HEK293 (cell line): ENCODE measurements at regions not wholly inside any gene's neighbourhood (a gene's known extent, or its start where the extent isn't known, plus 50 kb on each side); places are given as distances from the start of the nearest gene placed in this dataset.

Experiments used
- AEBP2 ChIP-seq: fragments of 450-650 bp; formaldehyde crosslinking; IDR thresholded peaks from 2 replicates; pipeline ENCODE4 v1.5.1; 2016; ENCODE audit warnings: missing biosample characterization, missing genetic modification characterization, borderline replicate concordance
- CTCF ChIP-seq: fragments of 450-650 bp; formaldehyde crosslinking; IDR thresholded peaks from 2 replicates; pipeline ENCODE4 v1.5.1; 2016; ENCODE audit warnings: missing biosample characterization, missing genetic modification characterization
- IKZF3 ChIP-seq: fragments of 450-650 bp; IDR thresholded peaks from 2 replicates; pipeline ENCODE4 v1.5.0; 2018; ENCODE audit warnings: missing biosample characterization, mild to moderate bottlenecking, missing genetic modification characterization, moderate library complexity
- PATZ1 ChIP-seq: fragments of 450-650 bp; formaldehyde crosslinking; IDR thresholded peaks from 2 replicates; pipeline ENCODE4 v1.5.1; 2016; ENCODE audit warnings: missing biosample characterization, missing genetic modification characterization
- YY1 ChIP-seq: fragments of 450-650 bp; formaldehyde crosslinking; IDR thresholded peaks from 2 replicates; pipeline ENCODE4 v1.5.1; 2018; ENCODE audit warnings: missing biosample characterization, missing genetic modification characterization
- ZBTB20 ChIP-seq: fragments of 450-650 bp; formaldehyde crosslinking; IDR thresholded peaks from 2 replicates; pipeline ENCODE4 v1.5.1; 2016; ENCODE audit warnings: missing biosample characterization, missing genetic modification characterization
- ZFP37 ChIP-seq: fragments of 450-650 bp; formaldehyde crosslinking; IDR thresholded peaks from 2 replicates; pipeline ENCODE4 v1.5.1; 2016; ENCODE audit warnings: missing biosample characterization, missing genetic modification characterization
- ZNF423 ChIP-seq: fragments of 450-650 bp; formaldehyde crosslinking; IDR thresholded peaks from 2 replicates; pipeline ENCODE4 v1.5.1; 2016; ENCODE audit warnings: missing biosample characterization, missing genetic modification characterization
- ZNF449 ChIP-seq: fragments of 450-650 bp; formaldehyde crosslinking; IDR thresholded peaks from 2 replicates; pipeline ENCODE4 v1.5.1; 2017; ENCODE audit warnings: missing biosample characterization, mild to moderate bottlenecking, missing genetic modification characterization, moderate library complexity
- ZNF776 ChIP-seq: fragments of 450-650 bp; formaldehyde crosslinking; IDR thresholded peaks from 2 replicates; pipeline ENCODE4 v1.5.0; 2017; ENCODE audit warnings: missing biosample characterization, missing genetic modification characterization, borderline replicate concordance
- TF ChIP-seq, protein P1 (sequence below): fragments of 450-650 bp; formaldehyde crosslinking; IDR thresholded peaks from 2 replicates; pipeline ENCODE4 v1.5.1; 2016; ENCODE audit warnings: missing biosample characterization, missing genetic modification characterization, low read depth
- TF ChIP-seq, protein P2 (sequence below): fragments of 450-650 bp; formaldehyde crosslinking; IDR thresholded peaks from 2 replicates; pipeline ENCODE4 v1.5.1; 2016; ENCODE audit warnings: missing biosample characterization, missing genetic modification characterization
- TF ChIP-seq, protein P3 (sequence below): fragments of 450-650 bp; formaldehyde crosslinking; IDR thresholded peaks from 2 replicates; pipeline ENCODE4 v1.5.1; 2016; ENCODE audit warnings: missing biosample characterization, missing genetic modification characterization
- TF ChIP-seq, protein P4 (sequence below): fragments of 450-650 bp; formaldehyde crosslinking; IDR thresholded peaks from 2 replicates; pipeline ENCODE4 v1.5.1; 2017; ENCODE audit warnings: missing biosample characterization, missing genetic modification characterization

DNA sequence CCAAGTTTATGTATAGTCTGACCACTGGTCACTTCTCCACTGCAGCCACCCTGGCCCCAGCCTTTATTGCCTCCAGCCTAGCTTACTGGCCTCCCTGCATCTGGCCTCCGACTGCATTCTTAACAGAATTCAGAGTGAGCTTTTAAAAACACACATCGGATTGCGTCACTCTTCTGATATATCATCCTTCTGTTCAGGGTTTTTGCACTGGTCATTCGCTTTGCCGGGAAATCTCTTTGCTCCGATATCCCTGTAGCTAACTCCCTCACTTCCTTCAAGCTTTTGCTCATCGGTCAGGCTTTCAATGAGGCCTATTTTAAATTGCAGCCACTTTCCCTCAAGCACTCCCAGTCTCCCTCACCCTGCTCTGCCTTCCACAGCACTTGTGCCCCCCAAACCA, 101.6 kb upstream of the DLX2 start:
- TF ChIP-seq AEBP2 (tag by site-specific recombination) (no peak), CTCF (no peak), YY1 (tag by site-specific recombination) (no peak), ZNF776 (tag by site-specific recombination) (no peak), IKZF3 (tag by site-specific recombination) (no peak), ZBTB20 (tag by site-specific recombination) (no peak), ZNF449 (tag by site-specific recombination) (no peak), PATZ1 (no peak), ZNF423 (no peak), ZFP37 (tag by site-specific recombination) (no peak)
- TF ChIP-seq, protein P1, sequence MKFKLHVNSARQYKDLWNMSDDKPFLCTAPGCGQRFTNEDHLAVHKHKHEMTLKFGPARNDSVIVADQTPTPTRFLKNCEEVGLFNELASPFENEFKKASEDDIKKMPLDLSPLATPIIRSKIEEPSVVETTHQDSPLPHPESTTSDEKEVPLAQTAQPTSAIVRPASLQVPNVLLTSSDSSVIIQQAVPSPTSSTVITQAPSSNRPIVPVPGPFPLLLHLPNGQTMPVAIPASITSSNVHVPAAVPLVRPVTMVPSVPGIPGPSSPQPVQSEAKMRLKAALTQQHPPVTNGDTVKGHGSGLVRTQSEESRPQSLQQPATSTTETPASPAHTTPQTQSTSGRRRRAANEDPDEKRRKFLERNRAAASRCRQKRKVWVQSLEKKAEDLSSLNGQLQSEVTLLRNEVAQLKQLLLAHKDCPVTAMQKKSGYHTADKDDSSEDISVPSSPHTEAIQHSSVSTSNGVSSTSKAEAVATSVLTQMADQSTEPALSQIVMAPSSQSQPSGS (tag by site-specific recombination) = no peak
- TF ChIP-seq, protein P2, sequence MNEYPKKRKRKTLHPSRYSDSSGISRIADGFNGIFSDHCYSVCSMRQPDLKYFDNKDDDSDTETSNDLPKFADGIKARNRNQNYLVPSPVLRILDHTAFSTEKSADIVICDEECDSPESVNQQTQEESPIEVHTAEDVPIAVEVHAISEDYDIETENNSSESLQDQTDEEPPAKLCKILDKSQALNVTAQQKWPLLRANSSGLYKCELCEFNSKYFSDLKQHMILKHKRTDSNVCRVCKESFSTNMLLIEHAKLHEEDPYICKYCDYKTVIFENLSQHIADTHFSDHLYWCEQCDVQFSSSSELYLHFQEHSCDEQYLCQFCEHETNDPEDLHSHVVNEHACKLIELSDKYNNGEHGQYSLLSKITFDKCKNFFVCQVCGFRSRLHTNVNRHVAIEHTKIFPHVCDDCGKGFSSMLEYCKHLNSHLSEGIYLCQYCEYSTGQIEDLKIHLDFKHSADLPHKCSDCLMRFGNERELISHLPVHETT (tag by site-specific recombination) = no peak
- TF ChIP-seq, protein P3, sequence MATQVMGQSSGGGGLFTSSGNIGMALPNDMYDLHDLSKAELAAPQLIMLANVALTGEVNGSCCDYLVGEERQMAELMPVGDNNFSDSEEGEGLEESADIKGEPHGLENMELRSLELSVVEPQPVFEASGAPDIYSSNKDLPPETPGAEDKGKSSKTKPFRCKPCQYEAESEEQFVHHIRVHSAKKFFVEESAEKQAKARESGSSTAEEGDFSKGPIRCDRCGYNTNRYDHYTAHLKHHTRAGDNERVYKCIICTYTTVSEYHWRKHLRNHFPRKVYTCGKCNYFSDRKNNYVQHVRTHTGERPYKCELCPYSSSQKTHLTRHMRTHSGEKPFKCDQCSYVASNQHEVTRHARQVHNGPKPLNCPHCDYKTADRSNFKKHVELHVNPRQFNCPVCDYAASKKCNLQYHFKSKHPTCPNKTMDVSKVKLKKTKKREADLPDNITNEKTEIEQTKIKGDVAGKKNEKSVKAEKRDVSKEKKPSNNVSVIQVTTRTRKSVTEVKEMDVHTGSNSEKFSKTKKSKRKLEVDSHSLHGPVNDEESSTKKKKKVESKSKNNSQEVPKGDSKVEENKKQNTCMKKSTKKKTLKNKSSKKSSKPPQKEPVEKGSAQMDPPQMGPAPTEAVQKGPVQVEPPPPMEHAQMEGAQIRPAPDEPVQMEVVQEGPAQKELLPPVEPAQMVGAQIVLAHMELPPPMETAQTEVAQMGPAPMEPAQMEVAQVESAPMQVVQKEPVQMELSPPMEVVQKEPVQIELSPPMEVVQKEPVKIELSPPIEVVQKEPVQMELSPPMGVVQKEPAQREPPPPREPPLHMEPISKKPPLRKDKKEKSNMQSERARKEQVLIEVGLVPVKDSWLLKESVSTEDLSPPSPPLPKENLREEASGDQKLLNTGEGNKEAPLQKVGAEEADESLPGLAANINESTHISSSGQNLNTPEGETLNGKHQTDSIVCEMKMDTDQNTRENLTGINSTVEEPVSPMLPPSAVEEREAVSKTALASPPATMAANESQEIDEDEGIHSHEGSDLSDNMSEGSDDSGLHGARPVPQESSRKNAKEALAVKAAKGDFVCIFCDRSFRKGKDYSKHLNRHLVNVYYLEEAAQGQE (tag by site-specific recombination) = no peak
- TF ChIP-seq, protein P4, sequence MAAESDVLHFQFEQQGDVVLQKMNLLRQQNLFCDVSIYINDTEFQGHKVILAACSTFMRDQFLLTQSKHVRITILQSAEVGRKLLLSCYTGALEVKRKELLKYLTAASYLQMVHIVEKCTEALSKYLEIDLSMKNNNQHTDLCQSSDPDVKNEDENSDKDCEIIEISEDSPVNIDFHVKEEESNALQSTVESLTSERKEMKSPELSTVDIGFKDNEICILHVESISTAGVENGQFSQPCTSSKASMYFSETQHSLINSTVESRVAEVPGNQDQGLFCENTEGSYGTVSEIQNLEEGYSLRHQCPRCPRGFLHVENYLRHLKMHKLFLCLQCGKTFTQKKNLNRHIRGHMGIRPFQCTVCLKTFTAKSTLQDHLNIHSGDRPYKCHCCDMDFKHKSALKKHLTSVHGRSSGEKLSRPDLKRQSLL (tag by site-specific recombination) = no peak
